CD4-positive, alpha-beta T cell treated with Interleukin-17A for 4 hours (primary cell): ENCODE measurements at regions not wholly inside any gene's neighbourhood (a gene's known extent, or its start where the extent isn't known, plus 50 kb on each side); places are given as distances from the start of the nearest gene placed in this dataset.
"Not testable (repeated sequence)": the region's sequence is repeated elsewhere in the genome, so short reads cannot be mapped to it uniquely, and the experiment has no call there.

Source experiments
- DNase-seq: peaks from one replicate; pipeline ENCODE4 v3.0.0-alpha.2; 2020; ENCODE audit warnings: mixed read lengths

- DNase-seq: no peak
Measured at GRCh38 chr2:204365811-204366210, 179.5 kb upstream of the PARD3B start.

- no peak for DNase-seq
Measured at GRCh38 chr2:204367466-204367865, 177.8 kb upstream of the PARD3B start.

GRCh38 chr2:204370172-204370718 lies 175.0 kb upstream of the PARD3B start:
- no peak for DNase-seq

GRCh38 chr2:204373942-204374341 lies 171.3 kb upstream of the PARD3B start:
- no peak for DNase-seq

GRCh38 chr2:204380141-204380881 lies 165.0 kb upstream of the PARD3B start:
- DNase-seq: no peak

GRCh38 chr2:204386668-204387067 lies 158.6 kb upstream of the PARD3B start:
- no peak for DNase-seq

- no peak for DNase-seq
Measured at GRCh38 chr2:204389120-204389519, 156.2 kb upstream of the PARD3B start.

GRCh38 chr2:204389856-204390255 lies 155.4 kb upstream of the PARD3B start:
- DNase-seq: no peak

- no peak for DNase-seq
Measured at GRCh38 chr2:204395539-204395938, 149.7 kb upstream of the PARD3B start.

GRCh38 chr2:204401114-204401513 lies 144.2 kb upstream of the PARD3B start:
- DNase-seq: no peak

GRCh38 chr2:204407204-204408014 lies 137.9 kb upstream of the PARD3B start:
- DNase-seq: no peak

GRCh38 chr2:204412782-204413181 lies 132.5 kb upstream of the PARD3B start:
- not testable (repeated sequence) for DNase-seq

GRCh38 chr2:204415406-204416181 lies 129.7 kb upstream of the PARD3B start:
- DNase-seq: no peak

GRCh38 chr2:204416236-204416635 lies 129.0 kb upstream of the PARD3B start:
- DNase-seq: no peak

- no peak for DNase-seq
Measured at GRCh38 chr2:204425821-204426220, 119.5 kb upstream of the PARD3B start.

- DNase-seq: no peak
Measured at GRCh38 chr2:204428675-204429074, 116.6 kb upstream of the PARD3B start.

- no peak for DNase-seq
Measured at GRCh38 chr2:204431529-204431928, 113.7 kb upstream of the PARD3B start.

- no peak for DNase-seq
Measured at GRCh38 chr2:204432196-204432595, 113.1 kb upstream of the PARD3B start.

GRCh38 chr2:204434660-204435462 lies 110.4 kb upstream of the PARD3B start:
- no peak for DNase-seq

- DNase-seq: no peak
Measured at GRCh38 chr2:204436230-204436629, 109.0 kb upstream of the PARD3B start.

GRCh38 chr2:204437408-204437807 lies 107.9 kb upstream of the PARD3B start:
- no peak for DNase-seq
